Activated CD4-positive, alpha-beta memory T cell treated with anti-CD3 and anti-CD28 coated beads, Interleukin-2, amount 10 ng/mL, durations not matched to agents 7 days and 5 days (primary cell): ENCODE measurements at regions not wholly inside any gene's neighbourhood (a gene's known extent, or its start where the extent isn't known, plus 50 kb on each side); places are given as distances from the start of the nearest gene placed in this dataset.

Experiments
- CTCF ChIA-PET: fragments of 350-600 bp; sonication (Branson Sonifier 250); formaldehyde crosslinking; loops from one replicate; lab custom pipeline; 2021; ENCODE audit warnings: antibody characterized with exemption, inconsistent platforms; lab: Charles Lee
- POLR2A ChIA-PET: fragments of 350-600 bp; sonication (Branson Sonifier 250); formaldehyde crosslinking; loops from one replicate; lab custom pipeline; 2021; ENCODE audit warnings: antibody characterized with exemption; lab: Charles Lee
- DNase-seq: peaks from one replicate; pipeline ENCODE4 v3.0.0-alpha.2; 2020
- H3K27ac Mint-ChIP-seq: one replicate; pipeline ENCODE4 v1.8.0; 2021; ENCODE audit warnings: mild to moderate bottlenecking, mixed read lengths
- H3K27me3 Mint-ChIP-seq: one replicate; pipeline ENCODE4 v1.8.0; 2021; ENCODE audit warnings: mixed read lengths
- H3K36me3 Mint-ChIP-seq: one replicate; pipeline ENCODE4 v1.8.0; 2021; ENCODE audit warnings: low read depth, mixed read lengths
- H3K4me1 Mint-ChIP-seq: one replicate; pipeline ENCODE4 v1.8.0; 2021; ENCODE audit warnings: mixed read lengths
- H3K4me3 Mint-ChIP-seq: one replicate; pipeline ENCODE4 v1.8.0; 2021; ENCODE audit warnings: mild to moderate bottlenecking, mixed read lengths
- H3K9me3 Mint-ChIP-seq: one replicate; pipeline ENCODE4 v1.8.0; 2021; ENCODE audit warnings: mixed read lengths

DNA sequence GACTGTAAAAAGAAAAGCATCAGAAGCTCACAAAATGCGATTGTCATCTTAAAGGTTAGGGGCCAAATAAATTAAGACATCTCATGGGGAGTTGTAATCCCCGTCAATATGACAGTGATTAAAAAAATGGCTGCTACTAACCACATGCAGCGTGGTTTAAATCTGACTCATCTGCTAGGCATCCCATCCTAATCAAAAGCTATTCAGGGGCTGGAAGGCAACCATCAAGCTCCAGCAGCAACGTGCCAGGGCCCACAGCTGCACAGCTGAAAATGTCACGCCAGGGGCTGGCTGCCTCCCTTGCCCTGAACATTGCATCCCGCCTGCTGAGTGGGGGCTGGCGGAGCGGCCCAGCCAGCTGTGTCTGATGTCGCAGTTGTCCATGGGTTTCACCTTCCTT is 66.3 kb upstream of the FRMD4A start:
- peaks cover 48% of the 10 kb centered on the region for H3K27me3 Mint-ChIP-seq

DNA sequence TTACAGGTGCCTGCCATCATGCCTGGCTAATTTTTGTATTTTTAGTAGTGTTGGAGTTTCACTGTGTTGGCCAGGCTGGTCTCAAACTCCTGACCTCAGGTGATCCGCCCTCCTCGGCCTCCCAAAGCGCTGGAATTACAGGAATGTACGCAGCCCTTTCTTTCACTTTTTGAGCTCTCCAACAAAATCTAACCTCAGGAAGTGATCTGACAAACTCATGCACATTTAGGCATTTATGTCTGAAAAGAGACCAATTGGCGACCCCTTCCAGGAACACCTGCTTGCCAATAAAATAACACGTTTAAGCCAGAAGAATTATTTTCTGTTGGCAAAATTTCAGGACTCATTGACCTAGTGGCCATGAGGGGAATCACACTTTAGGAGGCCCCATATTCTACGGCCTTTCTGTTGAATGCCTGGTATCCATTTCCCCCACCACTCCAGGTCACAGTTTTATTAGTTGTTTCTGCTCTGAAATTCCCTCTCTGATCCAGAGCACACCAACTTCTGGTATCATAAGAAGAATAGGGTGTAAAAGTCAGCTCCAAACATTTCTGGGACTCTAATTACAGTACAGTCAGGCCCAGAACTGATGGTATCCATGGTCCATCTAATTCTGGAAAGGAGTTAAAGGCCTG is 65.8 kb upstream of the FRMD4A start:
- H3K4me1 Mint-ChIP-seq, result no peaks in the 10 kb centered on the region
- peaks cover 45% of the 10 kb centered on the region for H3K27me3 Mint-ChIP-seq
- H3K27ac Mint-ChIP-seq, result no peak overlapping the region
- DNase-seq, result no peak
- CTCF ChIA-PET, result interaction anchor here (0.6 to 1.8 kb wide), 3 partner anchors 19 to 46 kb away, joined by 3 read pairs; no protein-coding TSS in a partner anchor
- POLR2A ChIA-PET, result no interaction called here
- peaks cover 2% of the 10 kb centered on the region for H3K9me3 Mint-ChIP-seq
- H3K36me3 Mint-ChIP-seq, result no peaks in the 10 kb centered on the region
- H3K4me3 Mint-ChIP-seq, result no peak overlapping the region

More for the DNA sequence above, 66.3 kb upstream of the FRMD4A start:
- no peak overlapping the region for H3K4me3 Mint-ChIP-seq
- ChIA-PET POLR2A (no interaction called here), CTCF (interaction anchor here (0.6 to 1.8 kb wide), 3 partner anchors 19 to 46 kb away, joined by 3 read pairs; no protein-coding TSS in a partner anchor)
- peaks cover 2% of the 10 kb centered on the region for H3K9me3 Mint-ChIP-seq
- H3K4me1 Mint-ChIP-seq, result no peaks in the 10 kb centered on the region
- DNase-seq, result no peak
- no peaks in the 10 kb centered on the region for H3K36me3 Mint-ChIP-seq
- no peak overlapping the region for H3K27ac Mint-ChIP-seq

GRCh38 chr10:14394179-14394578 is 63.5 kb upstream of the FRMD4A start:
- Mint-ChIP-seq H3K4me3 (no peak overlapping the region), H3K27me3 (peaks cover 36% of the 10 kb centered on the region), H3K4me1 (peaks cover 15% of the 10 kb centered on the region), H3K27ac (no peak overlapping the region), H3K9me3 (peaks cover 2% of the 10 kb centered on the region), H3K36me3 (no peaks in the 10 kb centered on the region)
- DNase-seq, result no peak
- ChIA-PET POLR2A (no interaction called here), CTCF (no interaction called here)

DNA sequence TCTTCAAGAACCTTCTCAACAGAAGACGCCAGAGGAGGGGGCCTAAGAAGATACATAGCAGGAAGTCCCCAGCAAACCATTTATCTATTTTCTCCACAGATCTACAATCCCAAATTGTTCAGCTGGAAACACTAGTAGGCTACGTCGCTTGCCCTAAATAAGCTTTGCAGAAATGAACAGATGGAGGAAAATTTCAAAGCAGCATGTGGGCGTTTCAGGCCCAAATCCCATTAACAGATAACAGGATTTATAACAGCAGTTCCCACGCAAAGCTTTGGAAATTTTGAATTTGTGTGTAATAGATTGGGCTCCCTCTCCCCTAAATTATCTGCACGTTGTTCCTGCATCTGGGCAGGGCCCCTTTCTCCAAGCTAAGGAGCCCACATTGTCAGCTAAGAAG is 60.6 kb upstream of the FRMD4A start:
- peaks cover 48% of the 10 kb centered on the region for H3K27me3 Mint-ChIP-seq
- no peaks in the 10 kb centered on the region for H3K36me3 Mint-ChIP-seq

GRCh38 chr10:14389981-14390590 is 59.4 kb upstream of the FRMD4A start:
- CTCF ChIA-PET, result no interaction called here
- Mint-ChIP-seq H3K9me3 (peaks cover 5% of the 10 kb centered on the region), H3K27ac (no peak overlapping the region), H3K4me3 (no peak overlapping the region), H3K27me3 (peaks cover 56% of the 10 kb centered on the region), H3K4me1 (peaks cover 17% of the 10 kb centered on the region), H3K36me3 (no peaks in the 10 kb centered on the region)
- DNase-seq, result no peak
- POLR2A ChIA-PET, result no interaction called here

More for the DNA sequence above, 60.6 kb upstream of the FRMD4A start:
- Mint-ChIP-seq H3K9me3 (peaks cover 5% of the 10 kb centered on the region), H3K4me3 (no peak overlapping the region), H3K4me1 (peaks cover 17% of the 10 kb centered on the region), H3K27ac (no peak overlapping the region)
- ChIA-PET POLR2A (no interaction called here), CTCF (interaction anchor here (0.6 kb wide), 1 partner anchor 1125 kb away, joined by 5 read pairs; no protein-coding TSS in a partner anchor)
- DNase-seq, result no peak

GRCh38 chr10:14385596-14386593 is 55.2 kb upstream of the FRMD4A start:
- H3K36me3 Mint-ChIP-seq, result no peaks in the 10 kb centered on the region
- H3K27me3 Mint-ChIP-seq, result peaks cover 62% of the 10 kb centered on the region
- H3K27ac Mint-ChIP-seq, result no peak overlapping the region
- POLR2A ChIA-PET, result interaction anchor here (0.8 kb wide), 1 partner anchor 17 kb away, joined by 3 read pairs; no protein-coding TSS in a partner anchor
- CTCF ChIA-PET, result interaction anchor here (1.0 to 1.1 kb wide), 2 partner anchors 157 to 437 kb away, joined by 3 to 4 read pairs; no protein-coding TSS in a partner anchor
- peaks cover 19% of the 10 kb centered on the region for H3K4me1 Mint-ChIP-seq
- H3K4me3 Mint-ChIP-seq, result no peak overlapping the region
- no peak for DNase-seq
- H3K9me3 Mint-ChIP-seq, result peaks cover 3% of the 10 kb centered on the region

GRCh38 chr10:14384915-14385314 is 54.2 kb upstream of the FRMD4A start:
- ChIA-PET CTCF (interaction anchor here (1.0 to 1.1 kb wide), 2 partner anchors 158 to 438 kb away, joined by 3 to 4 read pairs; no protein-coding TSS in a partner anchor), POLR2A (no interaction called here)
- Mint-ChIP-seq H3K27ac (no peak overlapping the region), H3K9me3 (peaks cover 3% of the 10 kb centered on the region), H3K4me3 (no peak overlapping the region), H3K27me3 (peaks cover 57% of the 10 kb centered on the region), H3K4me1 (peaks cover 9% of the 10 kb centered on the region), H3K36me3 (no peaks in the 10 kb centered on the region)
- DNase-seq, result no peak

DNA sequence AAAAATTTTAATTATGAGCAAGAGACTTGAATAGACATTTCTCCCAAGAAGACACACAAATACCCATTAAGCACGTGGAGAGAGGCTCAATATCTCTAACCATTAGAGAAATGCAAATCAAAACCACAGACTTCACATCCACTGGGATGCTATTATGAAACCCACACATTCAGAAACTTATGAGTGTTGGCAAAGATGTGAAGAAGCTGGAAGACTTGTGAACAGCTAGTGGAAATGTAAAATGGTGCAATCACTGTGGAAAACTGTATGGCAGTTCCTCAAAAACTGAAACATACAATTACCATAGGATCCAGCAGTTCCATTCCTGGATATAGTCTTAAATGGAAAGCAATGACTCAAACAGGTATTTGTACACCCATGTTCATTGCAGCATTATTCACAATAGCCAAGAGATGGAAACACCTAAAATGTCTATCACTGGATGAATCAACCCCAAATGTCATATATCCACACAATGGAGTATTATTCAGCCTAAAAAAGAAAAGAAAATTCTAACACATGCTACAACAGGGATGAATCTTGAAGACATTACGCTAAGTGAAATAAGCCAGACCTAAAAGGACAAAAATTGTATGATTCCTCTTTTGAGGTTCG is 53.5 kb upstream of the FRMD4A start:
- Mint-ChIP-seq H3K4me3 (no peak overlapping the region), H3K4me1 (peaks cover 4% of the 10 kb centered on the region), H3K27me3 (peaks cover 54% of the 10 kb centered on the region), H3K9me3 (peaks cover 3% of the 10 kb centered on the region), H3K36me3 (no peaks in the 10 kb centered on the region), H3K27ac (no peak overlapping the region)
- no peak for DNase-seq
- CTCF ChIA-PET, result no interaction called here
- POLR2A ChIA-PET, result no interaction called here

GRCh38 chr10:14383266-14383665 is 52.5 kb upstream of the FRMD4A start:
- H3K4me1 Mint-ChIP-seq, result peaks cover 2% of the 10 kb centered on the region

DNA sequence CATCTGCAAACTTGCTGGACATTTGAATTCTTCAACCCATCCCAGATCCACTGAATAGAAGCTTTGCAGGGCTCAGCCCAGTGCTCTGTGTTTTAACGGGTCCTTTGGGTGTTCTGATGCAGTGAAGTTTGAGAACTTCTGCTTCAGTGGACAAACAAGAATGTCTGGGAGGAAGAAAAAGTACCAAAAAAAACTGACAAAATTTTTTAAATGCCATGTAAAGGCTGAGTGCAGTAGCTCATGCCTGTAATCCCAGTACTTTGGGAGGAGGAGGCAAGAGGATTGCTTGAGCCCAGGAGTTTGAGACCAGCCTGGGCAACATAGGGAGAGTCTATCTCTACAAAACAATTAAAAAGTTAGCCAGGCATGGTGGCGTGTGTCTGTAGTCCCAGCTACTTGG is 51.8 kb upstream of the FRMD4A start:
- DNase-seq, result no peak
- CTCF ChIA-PET, result no interaction called here
- no peaks in the 10 kb centered on the region for H3K9me3 Mint-ChIP-seq
- H3K27me3 Mint-ChIP-seq, result peaks cover 48% of the 10 kb centered on the region
- POLR2A ChIA-PET, result no interaction called here
- no peaks in the 10 kb centered on the region for H3K36me3 Mint-ChIP-seq
- peaks cover 2% of the 10 kb centered on the region for H3K4me1 Mint-ChIP-seq
- H3K4me3 Mint-ChIP-seq, result no peak overlapping the region
- H3K27ac Mint-ChIP-seq, result no peak overlapping the region

More at GRCh38 chr10:14383266-14383665, 52.5 kb upstream of the FRMD4A start:
- no peak for DNase-seq
- no peak overlapping the region for H3K4me3 Mint-ChIP-seq
- H3K9me3 Mint-ChIP-seq, result peaks cover 1% of the 10 kb centered on the region
- ChIA-PET CTCF (interaction anchor here (0.6 kb wide), 1 partner anchor 179 kb away, joined by 3 read pairs; no protein-coding TSS in a partner anchor), POLR2A (no interaction called here)
- no peaks in the 10 kb centered on the region for H3K36me3 Mint-ChIP-seq
- H3K27me3 Mint-ChIP-seq, result peaks cover 50% of the 10 kb centered on the region
- H3K27ac Mint-ChIP-seq, result no peak overlapping the region

GRCh38 chr10:14382022-14382421 is 51.3 kb upstream of the FRMD4A start:
- peaks cover 51% of the 10 kb centered on the region for H3K27me3 Mint-ChIP-seq
- no peak overlapping the region for H3K4me3 Mint-ChIP-seq
- H3K27ac Mint-ChIP-seq, result no peak overlapping the region

DNA sequence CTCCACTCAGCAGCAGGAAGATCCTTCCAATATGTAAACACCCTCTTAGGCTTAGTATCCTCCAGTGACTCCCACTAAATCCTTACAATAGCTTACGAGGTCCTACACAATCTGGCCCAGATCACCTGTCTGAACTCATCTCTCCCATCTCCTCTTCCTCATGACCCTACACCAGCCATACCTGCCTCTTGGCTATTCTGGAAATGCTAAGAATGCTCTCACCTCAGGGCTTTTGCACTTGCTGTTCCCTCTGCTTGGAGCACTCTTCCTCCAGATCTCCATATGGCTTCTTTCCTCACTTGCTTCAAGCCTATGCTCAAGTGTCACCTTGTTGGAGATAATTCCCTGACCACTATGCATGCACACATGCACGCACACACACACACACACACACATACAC is 50.8 kb upstream of the FRMD4A start:
- Mint-ChIP-seq H3K27me3 (peaks cover 52% of the 10 kb centered on the region), H3K4me3 (no peak overlapping the region), H3K4me1 (peaks cover 2% of the 10 kb centered on the region), H3K36me3 (no peaks in the 10 kb centered on the region), H3K27ac (no peak overlapping the region), H3K9me3 (no peaks in the 10 kb centered on the region)
- DNase-seq, result no peak
- ChIA-PET POLR2A (no interaction called here), CTCF (no interaction called here)

More at GRCh38 chr10:14382022-14382421, 51.3 kb upstream of the FRMD4A start:
- Mint-ChIP-seq H3K36me3 (no peaks in the 10 kb centered on the region), H3K4me1 (peaks cover 2% of the 10 kb centered on the region), H3K9me3 (no peaks in the 10 kb centered on the region)
- DNase-seq, result no peak
- POLR2A ChIA-PET, result no interaction called here
- CTCF ChIA-PET, result no interaction called here
